IMR-90 (cell line): ENCODE measurements at regions not wholly inside any gene's neighbourhood (a gene's known extent, or its start where the extent isn't known, plus 50 kb on each side); places are given as distances from the start of the nearest gene placed in this dataset.

ENCODE experiments used
- ATAC-seq: fragments of 200-7000 bp; cut with Tn5 transposase; 2 replicates; pipeline ENCODE4 v1.9.1; 2020; ENCODE audit warnings: low read depth, mild to moderate bottlenecking, moderate library complexity
- BruUV-seq: library from RNA; stranded (reverse); fragments of 400-500 nt; replicated peaks from 2 replicates; lab custom pipeline; 2021; lab: Mats Ljungman, UMichigan
- CTCF ChIA-PET: fragments of 300-600 bp; formaldehyde crosslinking; extraction: SDS; loops from one replicate; lab custom pipeline; 2021; ENCODE audit warnings: antibody characterized with exemption; lab: Yijun Ruan, JAX
- POLR2A ChIA-PET: fragments of 300-600 bp; sonication (Branson Sonifier 250); formaldehyde crosslinking; loops from one replicate; lab custom pipeline; 2022; ENCODE audit warnings: antibody characterized with exemption; ENCODE audit not compliant: unreplicated experiment; lab: Charles Lee
- DNase-seq: peaks from one replicate; pipeline ENCODE4 v3.0.0; 2013
- H2AFZ ChIP-seq: replicated peaks from 2 replicates; pipeline ENCODE3; 2013; ENCODE audit warnings: low read length, mild to moderate bottlenecking; ENCODE audit not compliant: poor library complexity
- H2AK5ac ChIP-seq: 2 replicates; pipeline ENCODE4 v1.6.1; 2013; ENCODE audit warnings: low read depth, low read length, inconsistent platforms
- H2AK9ac ChIP-seq: replicated peaks from 2 replicates; pipeline ENCODE3; 2013; ENCODE audit warnings: mild to moderate bottlenecking, low read depth, low read length, moderate library complexity; ENCODE audit not compliant: poor library complexity
- H2BK120ac ChIP-seq: 2 replicates; pipeline ENCODE4 v1.6.1; 2013; ENCODE audit warnings: low read depth, low read length, inconsistent platforms
- H2BK15ac ChIP-seq: 3 replicates; pipeline ENCODE4 v1.6.1; 2013; ENCODE audit warnings: low read depth, low read length, inconsistent platforms
- H2BK20ac ChIP-seq: 2 replicates; pipeline ENCODE4 v1.6.1; 2013; ENCODE audit warnings: low read depth, mild to moderate bottlenecking, inconsistent platforms, low read length, moderate library complexity
- H2BK5ac ChIP-seq: 2 replicates; pipeline ENCODE4 v1.6.1; 2013; ENCODE audit warnings: mild to moderate bottlenecking, low read depth, low read length, inconsistent platforms; ENCODE audit not compliant: poor library complexity, severe bottlenecking
- H3K14ac ChIP-seq: replicated peaks from 2 replicates; pipeline ENCODE4 v1.6.1; 2013; ENCODE audit warnings: low read depth, low read length, inconsistent platforms
- H3K18ac ChIP-seq: 2 replicates; pipeline ENCODE4 v1.6.1; 2013; ENCODE audit warnings: low read depth, low read length, control low read depth
- H3K23ac ChIP-seq: 2 replicates; pipeline ENCODE4 v1.6.1; 2013; ENCODE audit warnings: low read depth, low read length, inconsistent platforms
- H3K27ac ChIP-seq: 2 replicates; pipeline ENCODE4 v1.5.1; 2013; ENCODE audit warnings: mild to moderate bottlenecking, control low read depth, low read length; ENCODE audit not compliant: insufficient read depth
- H3K27me3 ChIP-seq: 2 replicates; pipeline ENCODE4 v1.6.1; 2013; ENCODE audit warnings: low read length; ENCODE audit not compliant: control insufficient read depth, insufficient read depth
- H3K36me3 ChIP-seq: 2 replicates; pipeline ENCODE4 v1.6.1; 2013; ENCODE audit warnings: low read length, mixed read lengths; ENCODE audit not compliant: control insufficient read depth, insufficient read depth
- H3K4ac ChIP-seq: 2 replicates; pipeline ENCODE4 v1.6.1; 2013; ENCODE audit warnings: low read depth, low read length, inconsistent platforms
- H3K4me1 ChIP-seq: 2 replicates; pipeline ENCODE4 v1.6.1; 2013; ENCODE audit warnings: low read length, mixed read lengths; ENCODE audit not compliant: control insufficient read depth, insufficient read depth
- H3K4me2 ChIP-seq: 2 replicates; pipeline ENCODE4 v1.6.1; 2013; ENCODE audit warnings: low read depth, mild to moderate bottlenecking, control low read depth, low read length, moderate library complexity
- H3K4me3 ChIP-seq: 2 replicates; pipeline ENCODE4 v1.5.1; 2013; ENCODE audit warnings: low read depth, mild to moderate bottlenecking, control low read depth, low read length, moderate library complexity; ENCODE audit not compliant: insufficient read depth
- H3K56ac ChIP-seq: 2 replicates; pipeline ENCODE4 v1.6.1; 2013; ENCODE audit warnings: low read length, inconsistent platforms; ENCODE audit not compliant: insufficient read depth; ENCODE audit errors: extremely low read depth
- H3K79me1 ChIP-seq, 2 experiments: 2 replicates each; pipeline ENCODE4 v1.6.1; 2013; ENCODE audit warnings: low read length in 2 of 2, inconsistent platforms in 1 of 2, low read depth in 1 of 2
- H3K9ac ChIP-seq: 2 replicates; pipeline ENCODE4 v1.6.1; 2013; ENCODE audit warnings: low read depth, low read length, control low read depth
- H3K9me1 ChIP-seq: 2 replicates; pipeline ENCODE4 v1.6.1; 2013; ENCODE audit warnings: low read length, inconsistent platforms; ENCODE audit not compliant: insufficient read depth
- H3K9me3 ChIP-seq: 2 replicates; pipeline ENCODE4 v1.6.1; 2013; ENCODE audit warnings: low read length; ENCODE audit not compliant: control insufficient read depth, insufficient read depth
- H4K20me1 ChIP-seq: 2 replicates; pipeline ENCODE4 v1.6.1; 2013; ENCODE audit warnings: low read length, inconsistent platforms; ENCODE audit not compliant: insufficient read depth
- H4K5ac ChIP-seq: 2 replicates; pipeline ENCODE4 v1.6.1; 2013; ENCODE audit warnings: mild to moderate bottlenecking, low read depth, low read length, control low read depth
- H4K8ac ChIP-seq, 2 experiments: 2 replicates each; pipeline ENCODE4 v1.6.1; 2013; ENCODE audit warnings: low read depth in 2 of 2, low read length in 2 of 2, control low read depth in 1 of 2, inconsistent platforms in 1 of 2
- H4K91ac ChIP-seq: 2 replicates; pipeline ENCODE4 v1.6.1; 2013; ENCODE audit warnings: low read depth, low read length, inconsistent platforms; ENCODE audit not compliant: insufficient read depth
- BHLHE40 ChIP-seq: fragments of 150-350 bp; IDR thresholded peaks from 2 replicates; pipeline ENCODE4 v1.6.1; 2016; ENCODE audit warnings: mild to moderate bottlenecking, low read depth, low read length
- CEBPB ChIP-seq: IDR thresholded peaks from 2 replicates; pipeline ENCODE4 v1.6.1; 2012; ENCODE audit warnings: low read depth, low read length, improper control_type of control experiment
- ELK1 ChIP-seq: fragments of 150-350 bp; IDR thresholded peaks from 2 replicates; pipeline ENCODE4 v1.6.1; 2016; ENCODE audit warnings: low read depth, mild to moderate bottlenecking, low read length, moderate library complexity, borderline replicate concordance
- FOS ChIP-seq: fragments of 150-350 bp; IDR thresholded peaks from 2 replicates; pipeline ENCODE4 v1.6.1; 2016; ENCODE audit warnings: low read depth, low read length
- MAFK ChIP-seq: IDR thresholded peaks from 2 replicates; pipeline ENCODE4 v1.6.1; 2012; ENCODE audit warnings: low read depth, low read length, improper control_type of control experiment
- MAZ ChIP-seq: IDR thresholded peaks from 2 replicates; pipeline ENCODE4 v1.6.1; 2012; ENCODE audit warnings: low read depth, mild to moderate bottlenecking, low read length, improper control_type of control experiment, moderate library complexity, borderline replicate concordance
- NFE2L2 ChIP-seq: fragments of 150-350 bp; IDR thresholded peaks from 2 replicates; pipeline ENCODE4 v1.6.1; 2016; ENCODE audit warnings: low read depth, mild to moderate bottlenecking, low read length
- POLR2A ChIP-seq: IDR thresholded peaks from 2 replicates; pipeline ENCODE4 v1.6.1; 2012; ENCODE audit warnings: mild to moderate bottlenecking, low read depth, low read length
- RAD21 ChIP-seq: IDR thresholded peaks from 2 replicates; pipeline ENCODE4 v1.6.1; 2012; ENCODE audit warnings: low read length, improper control_type of control experiment
- RCOR1 ChIP-seq: IDR thresholded peaks from 2 replicates; pipeline ENCODE4 v1.6.1; 2012; ENCODE audit warnings: mild to moderate bottlenecking, low read length, improper control_type of control experiment; ENCODE audit not compliant: insufficient replicate concordance
- USF2 ChIP-seq: fragments of 150-350 bp; IDR thresholded peaks from 2 replicates; pipeline ENCODE4 v1.6.1; 2017; ENCODE audit warnings: mild to moderate bottlenecking, antibody characterized with exemption, low read length, low read depth
- WGBS, 2 experiments: methylation state at CpG; one replicate each; pipeline versions ENCODE4 v1.1.5 to v1.1.7; 2013; ENCODE audit warnings: missing lambda C conversion rate in 2 of 2; ENCODE audit not compliant: insufficient read length in 1 of 2; ENCODE audit errors: extremely low coverage in 2 of 2; 5-methylcytosine and 5-hydroxymethylcytosine counted together
- dilution Hi-C: fragments of 300-500 bp; cut with HindIII; formaldehyde crosslinking; loops from one replicate; pipeline ENCODE4 v1.14.3; 2018; ENCODE audit warnings: low sequenced_read_pairs; ENCODE audit not compliant: unreplicated experiment
- in situ Hi-C: fragments of 300-500 bp; cut with MboI; formaldehyde crosslinking; loops from 3 replicates; pipeline ENCODE4 v1.14.3; 2019; ENCODE audit warnings: low sequenced_read_pairs, inconsistent platforms, mixed read lengths
- intact Hi-C: fragments of 100-400 bp; cut with micrococcal nuclease; formaldehyde crosslinking; loops from 2 replicates; pipeline ENCODE4 v1.10.0; 2022

- H3K4me1 ChIP-seq, result no peaks in the 10 kb centered on the region
- H4K5ac ChIP-seq, result no peak overlapping the region
- H2BK15ac ChIP-seq, result no peak overlapping the region
- TF ChIP-seq FOS (no peak), RAD21 (no peak), POLR2A (no peak), MAZ (no peak), ELK1 (no peak), BHLHE40 (no peak), MAFK (no peak), RCOR1 (no peak), USF2 (no peak), NFE2L2 (no peak), CEBPB (no peak)
- no peak overlapping the region for H3K27ac ChIP-seq
- intact Hi-C loops (no loop called here), dilution Hi-C loops (no loop called here), in situ Hi-C loops (no loop called here)
- no peaks in the 10 kb centered on the region for H3K36me3 ChIP-seq
- no peak overlapping the region for H2AFZ ChIP-seq
- H2AK5ac ChIP-seq, result no peak overlapping the region
- ATAC-seq (no peak), DNase-seq (no peak)
- H2AK9ac ChIP-seq, result no peak overlapping the region
- ChIA-PET POLR2A (no interaction called here), CTCF (no interaction called here)
- H4K20me1 ChIP-seq, result no peaks in the 10 kb centered on the region
- H2BK5ac ChIP-seq, result no peak overlapping the region
- H4K91ac ChIP-seq, result no peak overlapping the region
- H3K14ac ChIP-seq, result no peak overlapping the region
- BruUV-seq, result no TSS peak
- WGBS, 2 experiments, result no CpG with 5 or more reads among the region's 2 CpGs
- H3K9ac ChIP-seq, result no peak overlapping the region
- H3K4me2 ChIP-seq, result no peak overlapping the region
- no peak overlapping the region for H3K56ac ChIP-seq
- no peaks in the 10 kb centered on the region for H3K9me1 ChIP-seq
- no peak overlapping the region for H3K4me3 ChIP-seq
- H3K9me3 ChIP-seq, result peaks cover 2% of the 10 kb centered on the region
- no peak overlapping the region for H3K18ac ChIP-seq
- H3K23ac ChIP-seq, result no peak overlapping the region
- H2BK20ac ChIP-seq, result no peak overlapping the region
- no peak overlapping the region for H2BK120ac ChIP-seq
- H3K79me1 ChIP-seq, result no peaks in the 10 kb centered on the region
- no peak overlapping the region for H3K4ac ChIP-seq
- no peaks in the 10 kb centered on the region for H3K27me3 ChIP-seq
- no peak overlapping the region for H4K8ac ChIP-seq
Measured at GRCh38 chr9:118163751-118164150, 459.5 kb downstream of the TLR4 start.
